ENCODE measurements at regions not wholly inside any gene's neighbourhood (a gene's known extent, or its start where the extent isn't known, plus 50 kb on each side); places are given as distances from the start of the nearest gene placed in this dataset.

DNA sequence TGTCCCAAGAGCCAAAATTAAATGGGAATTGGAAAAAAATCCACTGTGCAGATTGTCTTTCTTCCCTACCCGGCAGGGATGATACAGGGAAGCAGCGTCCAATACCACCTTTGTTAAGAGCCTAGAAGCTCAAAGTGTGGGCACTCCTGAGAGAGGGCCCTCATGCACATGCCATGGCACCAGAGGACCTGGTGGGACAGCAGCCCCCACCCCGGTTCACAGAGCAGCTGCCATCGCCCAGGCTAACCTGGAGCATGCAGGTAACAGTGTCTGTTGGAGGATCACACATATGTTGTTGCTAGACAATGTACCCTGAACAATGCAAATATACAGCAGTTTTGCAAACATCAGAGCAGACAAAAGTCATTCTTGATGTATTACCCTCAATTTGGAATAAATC is 206.5 kb downstream of the TJP1 start:
- CTCF ChIA-PET, result interaction anchor here (0.7 kb wide), 1 partner anchor 53 kb away, joined by 3 read pairs; no protein-coding TSS in a partner anchor

DNA sequence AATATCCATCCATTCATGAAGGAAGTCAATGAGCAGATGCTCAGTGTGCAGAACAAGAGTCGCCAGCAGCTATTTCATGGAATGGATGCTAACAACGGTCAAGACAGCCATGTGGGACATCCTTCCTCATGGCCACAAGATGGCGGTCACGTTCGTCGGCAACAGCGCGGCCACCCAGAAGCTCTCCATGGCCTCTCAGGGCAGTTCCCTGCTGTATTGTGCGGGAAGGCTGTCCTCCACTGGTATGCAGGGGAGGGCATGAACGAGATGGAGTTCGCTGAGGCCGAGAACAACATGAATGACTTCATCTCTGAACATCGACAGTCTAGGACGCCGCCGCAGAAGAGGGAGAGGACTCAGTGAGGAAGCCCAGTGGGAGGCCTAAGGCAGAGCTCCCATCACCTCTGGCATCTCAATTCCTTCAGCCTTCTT is 208.3 kb downstream of the TJP1 start:
- ChIA-PET CTCF (interaction anchor here (2.1 kb wide), 1 partner anchor 18 kb away, joined by 8 read pairs; no protein-coding TSS in a partner anchor), POLR2A (no interaction called here)
- no peak for DNase-seq (ENCODE audit: low read depth, low spot score)
- H3K4me3 ChIP-seq (ENCODE audit: low read depth, low read length), result no peak overlapping the region
- TF ChIP-seq, protein P1, sequence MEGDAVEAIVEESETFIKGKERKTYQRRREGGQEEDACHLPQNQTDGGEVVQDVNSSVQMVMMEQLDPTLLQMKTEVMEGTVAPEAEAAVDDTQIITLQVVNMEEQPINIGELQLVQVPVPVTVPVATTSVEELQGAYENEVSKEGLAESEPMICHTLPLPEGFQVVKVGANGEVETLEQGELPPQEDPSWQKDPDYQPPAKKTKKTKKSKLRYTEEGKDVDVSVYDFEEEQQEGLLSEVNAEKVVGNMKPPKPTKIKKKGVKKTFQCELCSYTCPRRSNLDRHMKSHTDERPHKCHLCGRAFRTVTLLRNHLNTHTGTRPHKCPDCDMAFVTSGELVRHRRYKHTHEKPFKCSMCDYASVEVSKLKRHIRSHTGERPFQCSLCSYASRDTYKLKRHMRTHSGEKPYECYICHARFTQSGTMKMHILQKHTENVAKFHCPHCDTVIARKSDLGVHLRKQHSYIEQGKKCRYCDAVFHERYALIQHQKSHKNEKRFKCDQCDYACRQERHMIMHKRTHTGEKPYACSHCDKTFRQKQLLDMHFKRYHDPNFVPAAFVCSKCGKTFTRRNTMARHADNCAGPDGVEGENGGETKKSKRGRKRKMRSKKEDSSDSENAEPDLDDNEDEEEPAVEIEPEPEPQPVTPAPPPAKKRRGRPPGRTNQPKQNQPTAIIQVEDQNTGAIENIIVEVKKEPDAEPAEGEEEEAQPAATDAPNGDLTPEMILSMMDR (IDR thresholded peaks at IDR 0.05; ENCODE audit: insufficient read depth, low read length, missing control alignments), result no peak

More for the DNA sequence above, 206.5 kb downstream of the TJP1 start:
- H3K4me3 ChIP-seq (ENCODE audit: low read depth, low read length), result no peak overlapping the region
- no peak for DNase-seq (ENCODE audit: low read depth, low spot score)
- TF ChIP-seq, protein P1 (IDR thresholded peaks at IDR 0.05; ENCODE audit: insufficient read depth, low read length, missing control alignments), result no peak
- POLR2A ChIA-PET, result no interaction called here

DNA sequence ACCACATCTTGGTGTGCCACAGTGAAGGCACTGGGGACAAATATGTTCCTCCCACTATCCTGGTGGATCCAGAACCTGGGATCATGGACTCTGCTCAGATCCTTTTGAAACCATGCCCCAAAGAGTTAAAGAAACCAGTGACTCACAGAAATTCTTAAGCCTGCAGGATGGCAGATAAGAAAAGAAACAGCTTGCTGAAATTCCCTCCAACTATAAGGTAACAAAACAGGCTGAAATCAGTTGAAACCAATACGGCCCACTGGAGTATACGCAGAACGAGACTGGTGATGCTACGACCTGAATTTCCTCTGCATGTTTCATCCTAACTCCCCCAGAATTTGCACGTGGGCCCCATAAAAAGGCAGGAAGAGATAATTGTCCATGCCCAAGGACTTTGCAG is 209.6 kb downstream of the TJP1 start:
- POLR2A ChIA-PET, result interaction anchor here (1.0 kb wide), 1 partner anchor 58 kb away, joined by 4 read pairs; no protein-coding TSS in a partner anchor
- no peak overlapping the region for H3K4me3 ChIP-seq (ENCODE audit: low read depth, low read length)
- TF ChIP-seq, protein P1 (IDR thresholded peaks at IDR 0.05; ENCODE audit: insufficient read depth, low read length, missing control alignments), result no peak
- CTCF ChIA-PET, result interaction anchor here (0.9 to 2.1 kb wide), 9 partner anchors 9 to 509 kb away, joined by 3 to 8 read pairs (median 3); no protein-coding TSS in a partner anchor
- no peak for DNase-seq (ENCODE audit: low read depth, low spot score)

DNA sequence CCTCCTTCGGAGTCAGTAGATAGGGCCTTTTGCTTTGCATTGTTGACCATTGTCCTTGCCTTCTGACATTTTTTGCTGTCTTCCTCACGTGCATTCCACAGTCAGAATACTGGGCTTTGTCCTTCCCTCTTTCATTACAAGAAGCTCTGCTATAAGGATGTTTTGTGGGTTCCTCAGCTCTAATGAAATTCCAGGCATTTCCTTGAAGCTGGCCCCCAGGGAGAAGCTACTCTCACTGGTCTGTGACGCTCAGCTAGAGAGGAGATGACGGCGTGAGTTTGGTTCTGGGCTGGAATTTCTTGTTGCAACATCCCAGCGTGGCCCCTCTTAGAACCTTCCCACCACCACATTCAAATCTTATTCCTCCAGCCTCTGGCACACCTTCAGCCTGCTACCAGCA is 210.2 kb downstream of the TJP1 start:
- POLR2A ChIA-PET, result interaction anchor here (1.0 kb wide), 1 partner anchor 59 kb away, joined by 4 read pairs; no protein-coding TSS in a partner anchor
- H3K4me3 ChIP-seq (ENCODE audit: low read depth, low read length), result no peak overlapping the region
- peak; percentile 87 for DNase-seq (ENCODE audit: low read depth, low spot score)
- CTCF ChIA-PET, result interaction anchor here (0.9 to 1.6 kb wide), 7 partner anchors 10 to 508 kb away, joined by 3 to 6 read pairs (median 3); no protein-coding TSS in a partner anchor
- TF ChIP-seq, protein P1 (IDR thresholded peaks at IDR 0.05; ENCODE audit: insufficient read depth, low read length, missing control alignments), result no peak

DNA sequence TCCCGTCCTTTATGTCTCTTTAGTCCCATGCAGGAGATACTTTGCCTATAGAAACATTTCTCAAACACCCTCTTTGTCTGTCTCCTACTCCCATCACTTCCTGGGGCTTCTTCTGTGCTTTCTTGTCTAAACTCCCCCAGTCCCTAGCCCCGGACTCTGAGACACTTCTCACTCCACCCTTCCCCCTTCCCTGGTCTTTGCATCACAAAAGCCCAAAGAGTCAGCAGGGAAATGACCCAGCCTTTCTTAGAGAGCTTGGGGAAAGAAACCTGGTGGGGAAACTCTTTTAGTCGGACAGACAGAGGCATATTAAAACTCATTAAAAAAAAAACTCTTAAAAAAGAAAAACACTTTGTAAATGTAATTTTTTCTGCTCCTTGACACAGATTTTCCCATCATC is 211.2 kb downstream of the TJP1 start:
- ChIA-PET CTCF (interaction anchor here (0.9 to 1.6 kb wide), 3 partner anchors 12 to 507 kb away, joined by 4 to 6 read pairs (median 4); no protein-coding TSS in a partner anchor), POLR2A (no interaction called here)
- no peak for DNase-seq (ENCODE audit: low read depth, low spot score)
- TF ChIP-seq, protein P1 (IDR thresholded peaks at IDR 0.05; ENCODE audit: insufficient read depth, low read length, missing control alignments), result no peak
- no peak overlapping the region for H3K4me3 ChIP-seq (ENCODE audit: low read depth, low read length)

DNA sequence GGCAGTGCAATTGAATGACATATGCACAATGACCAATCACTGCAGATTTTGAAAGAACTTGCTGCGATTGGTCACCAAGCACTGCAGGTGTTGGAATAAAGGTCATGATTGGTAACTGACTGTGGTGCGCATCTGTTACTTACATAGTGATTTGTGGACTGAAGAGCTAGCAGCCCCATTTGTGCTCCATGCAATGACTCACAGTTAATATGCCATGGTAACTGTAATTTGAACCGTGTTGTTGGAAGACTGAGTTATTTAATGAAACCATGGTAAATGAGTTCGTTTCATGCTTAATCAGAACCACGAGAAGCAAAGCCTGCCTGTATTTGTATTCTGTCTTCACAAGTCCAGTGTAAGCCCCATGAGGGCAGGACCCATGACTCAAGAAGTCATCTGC is 220.5 kb downstream of the TJP1 start:
- no peak overlapping the region for H3K4me3 ChIP-seq (ENCODE audit: low read depth, low read length)
- ChIA-PET CTCF (interaction anchor here (0.6 kb wide), 1 partner anchor 401 kb away, joined by 3 read pairs; no protein-coding TSS in a partner anchor), POLR2A (no interaction called here)
- TF ChIP-seq, protein P1 (IDR thresholded peaks at IDR 0.05; ENCODE audit: insufficient read depth, low read length, missing control alignments), result no peak
- DNase-seq (ENCODE audit: low read depth, low spot score), result no peak
